Lung (tissue), 11 donors: ENCODE measurements at regions not wholly inside any gene's neighbourhood (a gene's known extent, or its start where the extent isn't known, plus 50 kb on each side); places are given as distances from the start of the nearest gene placed in this dataset.

ENCODE experiments used
- ATAC-seq: fragments of 200-7000 bp; cut with Tn5 transposase; one replicate; pipeline ENCODE4 v1.9.1; 2020; ENCODE audit warnings: moderate number of reproducible peaks; ENCODE audit not compliant: insufficient read depth, low FRiP score
- DNase-seq, 3 donors: peaks; one replicate each; pipeline ENCODE4 v3.0.0-alpha.2; 2013 to 2017
- H3K27ac ChIP-seq, 2 donors: one replicate each; pipeline ENCODE4 v1.5.1; 2013; ENCODE audit warnings: mild to moderate bottlenecking in 2 of 2, moderate library complexity in 2 of 2, control low read depth in 1 of 2, inconsistent platforms in 1 of 2, low read depth in 1 of 2, low read length in 1 of 2
- H3K27me3 ChIP-seq, 3 donors: one replicate each; pipeline ENCODE4 v1.5.1; 2013; ENCODE audit warnings: low read length in 2 of 3; ENCODE audit not compliant: control insufficient read depth in 3 of 3, insufficient read depth in 3 of 3
- H3K36me3 ChIP-seq, 4 donors: one replicate each; pipeline ENCODE4 v1.5.1; 2013; ENCODE audit warnings: low read length in 4 of 4, mild to moderate bottlenecking in 1 of 4, moderate library complexity in 1 of 4; ENCODE audit not compliant: control insufficient read depth in 4 of 4, insufficient read depth in 4 of 4
- H3K4me1 ChIP-seq, 5 donors: one replicate each; pipeline ENCODE4 v1.5.1; 2013; ENCODE audit warnings: low read length in 5 of 5, mild to moderate bottlenecking in 2 of 5, moderate library complexity in 1 of 5; ENCODE audit not compliant: control insufficient read depth in 5 of 5, insufficient read depth in 5 of 5
- H3K4me3 ChIP-seq: one replicate; pipeline ENCODE4 v1.5.1; 2013; ENCODE audit warnings: mild to moderate bottlenecking, control low read depth, moderate library complexity
- H3K9ac ChIP-seq, 2 donors: one replicate each; pipeline ENCODE4 v1.5.1; 2013; ENCODE audit warnings: low read length in 2 of 2, control low read depth in 1 of 2; ENCODE audit not compliant: insufficient read depth in 1 of 2
- H3K9me3 ChIP-seq, 4 donors: one replicate each; pipeline ENCODE4 v1.5.1; 2013; ENCODE audit warnings: low read length in 3 of 4, mild to moderate bottlenecking in 1 of 4, moderate library complexity in 1 of 4; ENCODE audit not compliant: control insufficient read depth in 4 of 4, insufficient read depth in 3 of 4
- WGBS, 2 donors: extraction: QIAGEN DNeasy Blood & Tissue Kit; methylation state at CpG; one replicate each; pipeline ENCODE4 v1.1.7; 2013; 5-methylcytosine and 5-hydroxymethylcytosine counted together
- TF ChIP-seq, protein P1 (sequence below): IDR thresholded peaks from 2 replicates; pipeline ENCODE4 v1.5.1; 2012; ENCODE audit warnings: mild to moderate bottlenecking; ENCODE audit errors: control extremely low read depth, extremely low read depth
- donor health status: control.
- donor health status: control.
- donor health status: Bipolar disorder and iron deficiency.
- donor health status: healthy.
- donor health status: DM: yes; HTN: yes; CAD: no.

DNA sequence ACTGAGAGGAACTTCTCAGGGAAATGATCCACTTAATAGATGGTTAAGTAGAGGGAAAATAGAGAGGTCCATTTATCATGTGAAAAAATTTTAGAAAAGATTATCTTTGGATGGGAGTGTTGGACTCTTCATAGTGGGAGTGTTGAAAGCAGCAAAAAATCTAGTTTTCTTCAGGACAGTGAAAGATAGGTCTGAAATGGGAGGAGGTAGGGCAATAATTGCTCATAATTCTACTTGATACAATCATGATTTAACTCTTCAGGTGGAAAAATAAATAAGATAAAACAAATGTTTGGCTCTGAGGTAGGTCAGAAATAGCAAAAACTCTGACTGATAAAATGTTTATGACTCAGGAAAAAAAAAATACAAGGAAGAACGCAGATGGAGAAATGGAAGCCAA, 144.1 kb upstream of the DPH6 start:
- H3K9ac ChIP-seq = no peak overlapping the region
- H3K36me3 ChIP-seq = no peaks in the 10 kb centered on the region
- H3K27me3 ChIP-seq = no peaks in the 10 kb centered on the region
- H3K4me1 ChIP-seq = peaks cover 0 to 26% (median 0%) of the 10 kb centered on the region in 5 donors
- no peak for DNase-seq
- H3K27ac ChIP-seq = peak overlapping the region in 1 of 2 donors; percentile 94
- no peak for ATAC-seq
- TF ChIP-seq, protein P1, sequence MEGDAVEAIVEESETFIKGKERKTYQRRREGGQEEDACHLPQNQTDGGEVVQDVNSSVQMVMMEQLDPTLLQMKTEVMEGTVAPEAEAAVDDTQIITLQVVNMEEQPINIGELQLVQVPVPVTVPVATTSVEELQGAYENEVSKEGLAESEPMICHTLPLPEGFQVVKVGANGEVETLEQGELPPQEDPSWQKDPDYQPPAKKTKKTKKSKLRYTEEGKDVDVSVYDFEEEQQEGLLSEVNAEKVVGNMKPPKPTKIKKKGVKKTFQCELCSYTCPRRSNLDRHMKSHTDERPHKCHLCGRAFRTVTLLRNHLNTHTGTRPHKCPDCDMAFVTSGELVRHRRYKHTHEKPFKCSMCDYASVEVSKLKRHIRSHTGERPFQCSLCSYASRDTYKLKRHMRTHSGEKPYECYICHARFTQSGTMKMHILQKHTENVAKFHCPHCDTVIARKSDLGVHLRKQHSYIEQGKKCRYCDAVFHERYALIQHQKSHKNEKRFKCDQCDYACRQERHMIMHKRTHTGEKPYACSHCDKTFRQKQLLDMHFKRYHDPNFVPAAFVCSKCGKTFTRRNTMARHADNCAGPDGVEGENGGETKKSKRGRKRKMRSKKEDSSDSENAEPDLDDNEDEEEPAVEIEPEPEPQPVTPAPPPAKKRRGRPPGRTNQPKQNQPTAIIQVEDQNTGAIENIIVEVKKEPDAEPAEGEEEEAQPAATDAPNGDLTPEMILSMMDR = no peak
- no peak overlapping the region for H3K4me3 ChIP-seq
- H3K9me3 ChIP-seq = no peaks in the 10 kb centered on the region
- 79% methylated on average over 1 of the region's 1 CpG for WGBS, 2 donors

DNA sequence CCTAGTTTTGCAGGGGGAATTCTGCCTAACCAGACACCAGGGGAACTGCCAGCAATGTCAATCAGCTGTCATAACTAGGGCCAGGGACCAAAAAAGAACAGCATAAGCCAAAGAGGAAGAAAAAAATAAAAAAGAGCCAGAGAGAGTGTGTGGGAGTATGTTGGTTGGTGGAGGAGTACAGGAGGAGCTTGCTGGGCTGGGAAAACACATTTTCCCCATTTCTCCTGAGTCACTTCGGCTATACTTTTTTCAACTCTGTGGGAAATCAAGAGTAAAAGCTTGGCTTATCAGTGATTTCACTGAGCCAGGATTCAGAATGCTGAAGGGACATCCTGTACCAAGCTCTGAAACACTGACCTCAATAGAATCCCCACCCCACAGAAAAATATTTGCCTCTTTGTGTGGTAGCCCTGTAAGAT, 144.7 kb upstream of the DPH6 start:
- WGBS, 2 donors = 40 to 68% methylated on average over 1 of the region's 1 CpG

DNA sequence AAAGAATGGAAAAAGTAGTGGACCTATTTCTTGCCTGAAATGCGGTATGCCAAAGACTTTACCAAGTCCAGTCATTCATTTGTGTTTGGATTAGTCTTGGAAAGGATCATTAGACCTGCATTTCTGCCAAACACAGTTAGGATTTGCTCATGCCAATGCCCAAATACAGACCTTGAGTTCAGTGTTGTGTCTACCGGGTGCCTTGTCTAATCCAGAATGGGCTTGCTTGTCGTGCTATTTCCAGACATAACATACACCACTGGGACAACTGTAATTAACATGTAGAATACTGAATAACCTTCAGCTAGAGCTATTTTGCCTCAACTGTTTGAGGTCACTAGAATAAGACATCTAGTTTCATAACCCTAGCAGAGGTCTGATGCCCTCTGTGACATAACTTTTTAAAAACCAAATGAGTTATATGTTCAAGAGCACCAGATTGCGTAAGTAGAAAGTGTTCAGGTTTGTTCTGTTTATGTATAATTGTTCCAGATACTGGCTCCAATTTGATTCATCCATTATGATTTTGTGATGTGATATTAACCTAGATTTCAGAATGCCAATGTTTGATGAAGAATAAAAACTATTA, 145.3 kb upstream of the DPH6 start:
- Histone ChIP-seq H3K9me3 (no peaks in the 10 kb centered on the region), H3K4me3 (no peak overlapping the region), H3K9ac (no peak overlapping the region), H3K27ac (peak overlapping the region; percentile 53 to 94), H3K4me1 (peaks cover 0 to 23% (median 0%) of the 10 kb centered on the region in 5 donors), H3K27me3 (no peaks in the 10 kb centered on the region), H3K36me3 (no peaks in the 10 kb centered on the region)
- WGBS, 2 donors = 77 to 88% methylated on average over 4 of the region's 4 CpGs
- ATAC-seq (no peak), DNase-seq (no peak)
- TF ChIP-seq, protein P1 = no peak

More for the DNA sequence above, 144.7 kb upstream of the DPH6 start:
- no peak overlapping the region for H3K9ac ChIP-seq
- no peaks in the 10 kb centered on the region for H3K36me3 ChIP-seq
- DNase-seq (no peak), ATAC-seq (peak; percentile 58)
- peak overlapping the region; percentile 47 to 94 for H3K27ac ChIP-seq
- H3K9me3 ChIP-seq = no peaks in the 10 kb centered on the region
- H3K4me1 ChIP-seq = peaks cover 0 to 25% (median 0%) of the 10 kb centered on the region in 5 donors
- TF ChIP-seq, protein P1 = no peak
- H3K4me3 ChIP-seq = no peak overlapping the region
- no peaks in the 10 kb centered on the region for H3K27me3 ChIP-seq
